Embryonic facial prominence (tissue), 1 donor: ENCODE measurements at regions not wholly inside any gene's neighbourhood (a gene's known extent, or its start where the extent isn't known, plus 50 kb on each side); places are given as distances from the start of the nearest gene placed in this dataset.
"Not testable (repeated sequence)": the region's sequence is repeated elsewhere in the genome, so short reads cannot be mapped to it uniquely, and the experiment has no call there.

Experiments used
- DNase-seq: peaks from one replicate; pipeline ENCODE4 v3.0.0-alpha.2; 2016; ENCODE audit errors: extremely low spot score

DNA sequence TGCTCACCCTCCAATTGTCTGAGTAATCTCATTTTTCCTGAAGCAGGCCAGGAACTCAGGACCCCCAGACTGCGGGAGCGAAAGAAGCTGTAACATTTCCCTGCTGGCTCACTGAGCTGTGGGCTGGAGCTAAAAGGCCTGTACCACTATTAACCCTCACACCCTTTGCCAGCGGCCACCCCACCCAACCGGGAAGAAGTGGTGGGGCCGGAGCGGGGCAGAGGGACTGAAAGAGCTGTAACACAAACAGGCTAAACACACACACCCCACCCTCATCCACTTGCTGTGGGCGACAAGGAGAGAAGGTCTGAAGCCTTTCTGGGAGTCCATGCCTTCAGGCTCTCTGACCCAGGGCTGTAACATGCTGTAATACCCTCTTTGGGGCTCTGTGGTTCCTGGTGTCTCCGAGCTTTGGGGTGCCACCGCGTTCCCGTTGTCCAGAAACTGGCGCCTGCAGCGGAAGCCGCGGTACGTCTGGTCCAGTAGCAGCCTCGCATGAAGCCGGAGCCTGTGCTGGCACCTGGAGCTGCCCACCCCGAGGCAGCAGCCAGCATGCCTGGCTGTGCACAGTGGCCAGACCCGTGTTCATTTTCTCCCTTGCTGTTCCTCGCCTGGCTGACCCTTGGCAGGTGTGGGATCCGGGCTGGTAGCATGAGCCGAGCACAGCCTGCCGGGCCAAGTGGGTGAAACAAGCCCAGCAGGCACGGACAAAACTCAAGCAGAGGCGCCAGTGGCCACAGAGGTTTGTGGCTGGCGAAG is 345.5 kb upstream of the MGAT4C start:
- no peak for DNase-seq

DNA sequence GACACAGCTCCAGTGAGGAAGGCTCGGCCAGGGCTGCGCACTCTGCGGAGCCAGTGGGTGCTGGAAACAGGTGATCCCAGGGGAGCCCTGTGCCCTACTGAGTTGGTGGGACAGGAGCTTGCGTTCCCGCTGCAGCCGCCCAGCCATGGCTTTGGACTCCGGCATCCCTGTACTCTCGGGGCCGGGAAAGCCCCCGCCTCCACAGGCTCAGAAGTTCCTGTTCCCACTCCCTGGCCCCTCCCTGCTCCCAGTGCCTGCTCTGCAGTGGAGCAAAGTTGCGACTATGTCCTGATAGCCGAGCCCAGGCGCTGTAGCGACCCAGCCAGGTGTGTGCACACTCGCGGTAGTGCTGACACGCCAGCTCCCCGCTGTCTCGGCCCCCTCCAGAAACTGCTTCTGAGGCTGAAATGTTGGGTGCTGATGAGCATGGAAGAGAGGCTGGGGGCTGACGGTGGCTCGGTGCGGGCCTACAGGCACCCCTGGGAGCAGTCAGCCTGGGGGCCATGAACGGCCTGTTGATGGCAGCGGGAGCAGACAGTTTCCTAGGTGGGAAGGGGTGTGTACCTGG is 344.6 kb upstream of the MGAT4C start:
- no peak for DNase-seq

DNA sequence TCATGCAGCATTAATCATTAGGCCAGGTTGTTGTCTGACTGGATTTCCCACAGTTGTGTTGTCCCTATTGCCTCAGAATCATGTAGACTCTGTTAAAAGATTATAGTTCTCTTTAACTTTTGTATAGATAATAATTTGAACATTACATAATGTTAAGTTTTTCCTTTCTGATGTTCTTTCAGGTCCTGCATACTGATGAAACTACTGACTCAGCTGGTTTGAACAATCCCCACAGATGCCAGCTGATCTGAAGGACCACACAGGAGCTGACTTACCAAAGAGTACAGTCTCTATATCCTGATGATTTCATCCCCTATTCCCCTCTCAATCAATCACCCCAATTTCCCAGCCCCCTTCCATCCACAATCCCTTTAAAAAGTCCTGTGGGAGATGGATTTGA is 341.2 kb upstream of the MGAT4C start:
- no peak for DNase-seq

DNA sequence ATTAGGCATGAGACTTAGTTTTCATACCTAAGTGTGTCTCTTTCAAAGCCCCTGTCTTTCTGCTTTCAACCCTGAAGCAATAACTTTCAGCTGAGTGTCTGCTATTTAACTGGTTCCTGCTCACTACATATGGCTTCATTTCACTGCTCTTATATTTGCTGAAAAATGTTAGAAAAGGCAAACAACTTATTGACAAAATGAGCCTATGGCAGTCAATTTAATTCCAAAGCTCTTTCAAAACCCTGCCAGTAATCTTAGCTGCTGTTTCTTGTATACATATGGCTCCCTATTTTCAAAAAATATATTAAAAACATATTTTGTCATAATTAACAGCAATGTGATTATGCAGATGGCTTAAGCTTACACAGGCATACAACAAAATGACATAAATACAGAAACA is 334.1 kb upstream of the MGAT4C start:
- no peak for DNase-seq

- no peak for DNase-seq
Measured at GRCh38 chr12:86574143-86574542, 318.0 kb upstream of the MGAT4C start.

- DNase-seq, result no peak
Measured at GRCh38 chr12:86572455-86572854, 316.3 kb upstream of the MGAT4C start.

DNA sequence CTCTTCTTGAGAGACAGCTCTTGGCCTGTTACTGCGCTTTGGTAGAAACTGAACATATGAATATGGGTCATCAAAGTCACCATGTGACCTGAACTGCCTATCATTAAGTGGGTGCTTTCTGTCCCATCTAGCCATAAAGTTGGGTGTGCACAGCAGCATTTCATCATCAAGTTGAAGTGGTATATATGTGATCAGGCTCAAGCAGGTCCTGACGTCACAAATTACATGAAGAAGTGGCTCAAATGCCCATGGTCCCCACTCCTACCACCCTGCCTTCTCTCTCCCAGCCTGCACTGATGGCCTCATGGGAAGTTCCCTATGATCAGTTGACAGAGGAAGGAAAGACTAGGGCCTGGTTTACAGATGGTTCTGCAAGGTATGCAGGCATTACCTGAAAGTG is 308.8 kb upstream of the MGAT4C start:
- no peak for DNase-seq

- not testable (repeated sequence) for DNase-seq
Measured at GRCh38 chr12:86555491-86555890, 299.3 kb upstream of the MGAT4C start.

DNA sequence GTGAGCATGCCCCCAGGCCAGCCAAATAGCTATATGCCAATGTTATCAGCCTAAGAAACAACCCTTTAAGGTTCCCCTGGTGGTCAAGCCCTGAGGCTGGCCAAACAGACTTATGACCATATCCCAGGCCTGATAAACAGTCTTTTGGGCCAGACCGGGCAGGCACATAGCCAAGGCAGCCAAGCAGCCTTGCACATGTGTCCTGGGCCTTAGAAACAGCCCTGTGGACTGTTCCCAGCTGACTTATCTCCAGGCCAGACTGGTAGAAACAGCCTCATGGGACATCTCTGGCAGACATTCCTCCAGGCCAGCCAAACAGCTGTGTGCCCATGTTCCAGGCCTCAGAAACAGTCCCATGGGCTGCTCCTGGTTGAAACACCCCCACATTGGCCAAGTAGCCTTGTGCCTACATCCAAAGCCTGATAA is 295.0 kb upstream of the MGAT4C start:
- no peak for DNase-seq

DNA sequence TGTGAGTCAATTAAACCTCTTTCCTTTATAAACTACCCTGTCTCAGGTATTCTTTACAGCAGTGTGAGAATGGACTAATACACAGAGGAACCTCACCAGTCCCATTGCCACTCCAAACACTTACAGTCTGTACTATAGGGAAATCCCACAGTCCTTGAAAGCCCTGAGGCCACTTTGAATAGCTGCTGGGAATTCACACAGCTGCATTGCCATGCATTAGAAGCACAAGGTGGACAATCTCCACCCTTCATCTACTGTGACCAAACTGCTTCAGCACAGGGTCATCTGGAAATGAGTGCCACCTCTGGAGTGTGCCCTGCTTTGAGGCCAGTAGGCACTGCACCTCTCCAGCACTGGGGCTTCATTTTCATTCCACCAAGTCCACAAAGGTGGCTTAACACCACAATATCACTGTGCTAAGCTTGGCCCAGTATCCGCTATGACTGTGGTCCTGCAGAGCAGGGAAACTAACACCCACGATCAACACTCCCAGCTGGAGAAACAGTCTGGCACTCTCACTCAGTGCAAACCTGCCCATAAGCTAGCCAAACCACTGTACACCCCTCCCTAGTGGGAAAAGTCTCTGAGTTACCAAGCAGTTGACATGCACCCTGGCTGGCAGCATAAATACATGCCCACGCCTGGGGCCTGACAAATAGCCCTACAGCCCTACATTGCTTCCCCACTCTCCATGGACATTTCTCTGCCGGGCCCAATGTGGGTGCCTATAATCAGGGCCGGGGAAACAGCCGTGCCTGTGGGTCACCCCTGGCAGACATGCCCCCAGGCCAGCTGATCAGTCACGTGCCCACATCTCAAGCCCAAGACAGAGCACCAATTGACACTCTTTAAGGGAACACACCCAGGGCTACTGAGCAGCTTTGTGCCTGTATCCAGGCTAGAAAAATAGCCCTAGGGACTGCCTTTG is 294.3 kb upstream of the MGAT4C start:
- no peak for DNase-seq

DNA sequence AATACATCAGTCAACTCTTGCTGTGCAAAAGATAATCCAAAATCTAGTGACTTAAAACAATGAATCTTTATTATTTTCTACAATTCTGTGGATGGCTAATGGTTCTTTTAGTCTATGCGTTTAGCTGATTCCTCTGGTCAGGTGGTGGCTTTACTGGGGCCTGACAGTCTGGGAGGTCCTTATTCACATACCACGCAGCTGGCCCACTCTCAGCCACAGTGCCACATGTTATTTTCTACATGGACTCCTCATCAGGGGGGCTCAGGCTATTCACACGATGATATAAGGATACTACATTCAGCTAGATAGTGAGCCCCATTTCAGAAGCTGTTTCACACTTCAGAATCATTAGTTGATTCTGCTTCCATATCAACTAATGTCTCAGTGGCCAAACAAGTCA is 287.5 kb upstream of the MGAT4C start:
- no peak for DNase-seq

DNA sequence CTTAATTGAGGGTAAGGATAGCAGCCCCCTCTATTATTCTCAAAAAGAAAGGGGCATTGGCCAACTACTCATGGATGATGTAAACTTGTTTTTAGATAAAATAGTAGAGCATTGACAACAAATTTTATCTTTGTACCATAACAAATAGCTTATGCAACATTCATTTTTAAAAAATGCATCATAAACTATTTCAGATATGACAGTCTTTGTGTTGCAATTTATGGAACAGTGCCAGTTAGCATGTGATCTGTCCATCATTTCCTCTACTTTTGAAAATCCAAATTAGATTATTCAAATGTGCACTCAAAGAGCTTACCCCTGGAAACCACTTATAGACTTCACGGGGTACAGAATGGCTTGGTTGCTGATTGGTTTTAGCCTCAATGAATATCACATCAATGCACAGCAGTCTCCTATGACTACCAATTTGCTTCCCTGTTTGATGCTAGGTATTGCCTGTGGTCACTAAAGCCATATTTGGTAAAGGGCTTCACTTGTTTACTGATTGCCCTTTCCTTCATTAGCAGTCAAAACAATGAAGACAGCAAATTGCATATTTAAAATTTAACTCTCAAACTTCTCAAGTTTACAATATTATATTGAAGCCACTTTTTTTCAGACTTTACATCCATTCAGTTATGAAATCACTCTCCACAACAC is 274.9 kb upstream of the MGAT4C start:
- DNase-seq, result no peak

GRCh38 chr12:86526060-86526595 is 269.9 kb upstream of the MGAT4C start:
- no peak for DNase-seq

DNA sequence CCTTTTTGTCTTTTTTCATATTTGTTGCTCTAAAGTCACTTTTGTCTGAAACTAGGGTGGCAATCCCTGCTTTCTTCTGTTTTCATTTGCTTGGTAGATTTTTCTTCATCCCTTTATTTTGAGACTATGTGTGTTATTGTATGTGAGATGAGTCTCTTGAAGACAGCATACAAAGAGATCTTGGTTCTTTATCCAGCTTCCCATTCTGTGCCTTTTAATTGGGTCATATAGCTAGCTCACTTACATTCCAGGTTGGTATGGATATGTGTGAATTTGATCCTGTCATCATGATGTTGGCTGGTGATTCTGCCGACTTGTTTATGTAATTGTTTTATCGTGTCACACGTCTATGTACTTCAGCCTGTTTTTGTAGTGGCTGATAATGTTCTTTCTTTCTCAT is 267.7 kb upstream of the MGAT4C start:
- DNase-seq, result no peak

DNA sequence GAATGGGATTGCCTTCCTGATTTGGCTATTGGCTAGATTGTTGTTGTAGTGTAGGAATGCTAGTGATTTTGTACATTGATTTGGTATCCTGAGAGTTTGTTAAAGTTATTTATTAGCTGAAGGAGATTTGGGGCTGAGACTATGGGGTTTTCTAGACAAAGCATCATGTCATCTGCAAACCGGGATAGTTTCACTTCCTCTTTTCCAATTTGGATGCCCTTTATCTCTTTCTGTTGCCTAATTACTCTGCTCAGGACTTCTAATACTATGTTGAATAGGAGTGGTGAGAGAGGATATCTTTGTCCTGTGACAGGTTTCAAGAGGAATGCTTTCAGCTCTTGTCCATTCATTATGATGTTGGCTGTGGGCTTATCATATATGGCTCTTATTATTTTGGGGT is 265.7 kb upstream of the MGAT4C start:
- DNase-seq, result no peak

DNA sequence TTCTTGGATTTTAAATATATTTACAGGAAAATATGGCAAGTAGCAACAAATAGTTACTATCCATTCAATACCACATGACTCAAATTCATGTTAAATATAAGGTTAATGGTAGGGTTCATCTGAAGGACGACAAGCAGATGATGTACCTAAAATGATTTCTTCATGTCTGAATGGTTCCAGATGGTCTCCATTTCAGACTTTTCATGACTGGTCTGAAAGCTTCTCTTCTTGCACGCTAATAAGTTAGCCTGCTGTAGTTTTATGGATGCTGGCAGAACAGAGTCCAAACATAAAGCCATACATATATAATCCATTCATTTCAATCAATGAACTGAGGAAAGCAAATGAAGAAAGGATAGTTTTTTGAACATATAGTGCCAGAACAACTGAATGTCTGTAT is 257.0 kb upstream of the MGAT4C start:
- no peak for DNase-seq

DNA sequence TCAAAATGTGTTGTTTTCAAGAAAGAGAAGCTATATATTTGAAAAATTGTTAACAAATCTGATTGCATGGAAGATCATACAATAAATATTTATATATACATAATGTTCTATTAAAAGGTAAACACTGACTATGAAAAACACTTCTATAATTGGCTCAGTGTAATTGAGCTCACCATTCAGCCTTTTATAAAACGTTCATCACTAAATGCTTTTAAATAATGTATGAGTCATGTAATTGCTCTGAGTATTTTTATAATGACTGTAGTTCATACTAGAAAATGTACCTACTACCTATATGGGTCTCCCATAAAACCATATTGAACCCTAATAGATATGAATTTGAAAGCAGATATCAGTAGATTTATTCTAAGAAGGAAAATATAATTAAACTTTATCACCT is 240.4 kb upstream of the MGAT4C start:
- DNase-seq, result no peak

DNA sequence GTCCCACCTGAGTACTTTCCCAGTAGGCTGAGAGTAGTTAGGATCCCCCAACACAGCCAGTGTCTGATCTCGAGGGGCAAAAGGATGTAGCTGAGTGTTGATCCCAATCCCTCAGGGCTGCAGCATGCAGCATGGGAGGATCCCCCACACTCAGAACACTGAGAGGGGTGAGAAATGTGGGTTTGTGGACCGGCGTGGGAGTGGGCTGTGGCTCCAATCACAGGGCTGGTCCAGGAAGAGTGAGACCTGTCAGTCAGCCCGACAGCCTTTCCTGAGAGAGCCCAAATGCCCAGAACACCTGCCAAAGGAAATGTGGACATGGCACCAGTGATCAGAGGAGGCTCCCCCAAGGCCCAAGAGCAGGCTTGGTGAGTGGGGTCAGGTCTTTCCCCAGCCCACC is 228.3 kb upstream of the MGAT4C start:
- no peak for DNase-seq

DNA sequence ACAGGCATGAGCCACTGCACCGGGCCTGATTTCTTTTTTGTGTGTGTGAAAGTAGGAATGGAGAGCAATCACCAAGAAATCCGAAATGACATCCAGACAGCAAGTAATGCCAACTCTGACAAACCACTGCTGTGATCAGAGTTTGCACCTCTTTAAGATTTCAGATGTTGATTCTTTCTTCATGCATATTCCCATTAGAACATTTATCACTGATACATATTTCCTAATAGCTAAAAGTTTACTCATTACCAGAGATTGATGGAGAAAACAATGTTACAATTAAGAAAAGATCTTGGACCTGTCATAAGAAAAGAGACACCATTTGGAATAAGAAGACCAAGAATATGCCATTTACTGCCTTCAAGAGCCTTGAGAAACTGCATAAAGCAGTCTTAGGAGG is 217.0 kb upstream of the MGAT4C start:
- no peak for DNase-seq

GRCh38 chr12:86456776-86457175 is 200.6 kb upstream of the MGAT4C start:
- DNase-seq, result no peak

DNA sequence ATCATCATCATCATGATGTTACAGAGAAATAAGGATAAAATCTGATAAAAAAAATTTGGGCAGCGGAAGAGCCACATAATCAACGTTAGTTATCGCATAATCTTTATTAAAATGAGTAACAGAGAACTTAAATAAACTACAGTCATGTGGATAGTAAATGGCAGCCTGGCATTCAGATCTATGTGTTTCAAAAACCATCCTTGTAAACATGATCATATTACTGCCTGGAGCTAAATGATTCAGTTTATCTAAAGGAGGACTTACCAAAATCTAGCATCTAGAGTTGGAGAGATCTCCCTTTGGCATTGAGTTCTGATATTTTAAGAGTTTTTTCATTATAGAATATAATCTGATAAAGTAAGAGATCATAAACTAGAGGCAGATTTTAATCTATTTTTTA is 200.1 kb upstream of the MGAT4C start:
- no peak for DNase-seq

DNA sequence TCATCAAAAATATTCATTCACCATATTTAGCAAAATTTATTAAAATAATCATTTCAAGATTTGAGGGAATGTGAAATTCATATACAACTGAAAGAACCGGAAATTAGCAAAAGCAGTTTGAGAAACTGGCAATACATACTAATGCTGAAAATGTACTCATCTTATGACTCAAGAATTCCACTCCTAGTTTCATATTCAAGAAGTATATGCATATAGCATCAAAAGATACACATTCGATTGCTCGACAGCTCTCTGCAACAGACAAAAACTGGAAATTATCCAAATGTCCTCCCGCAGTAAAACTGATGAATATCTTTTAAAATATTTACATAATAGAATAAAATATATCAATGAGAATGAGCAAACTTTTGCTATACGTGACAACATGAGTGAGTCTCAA is 189.2 kb upstream of the MGAT4C start:
- DNase-seq, result no peak
